NCI-H2227 (cell line): ENCODE measurements at regions not wholly inside any gene's neighbourhood (a gene's known extent, or its start where the extent isn't known, plus 50 kb on each side); places are given as distances from the start of the nearest gene placed in this dataset.

Experiments
- DNase-seq: peaks from one replicate; lab custom pipeline; 2025; ENCODE audit not compliant: unreplicated experiment; lab: John Stamatoyannopoulos, UW

DNA sequence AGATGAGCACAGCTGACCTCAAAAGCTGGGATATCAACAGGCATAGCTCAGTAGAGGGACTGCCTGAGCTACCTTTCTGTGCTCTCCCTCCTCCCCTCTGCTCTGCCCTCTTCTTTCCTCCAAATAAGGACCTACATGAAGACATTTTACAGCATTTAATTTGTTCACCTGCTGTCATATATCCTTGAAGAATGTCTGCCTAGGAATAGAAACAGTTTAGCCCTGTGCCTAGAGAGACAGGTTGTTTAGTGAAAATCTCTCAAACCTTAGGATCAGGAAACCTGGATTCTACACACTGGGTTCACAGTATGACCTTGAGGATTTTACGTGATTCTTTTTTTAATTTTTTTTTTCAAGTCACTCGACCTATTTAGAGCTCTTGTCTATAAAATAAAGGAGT, 213.0 kb upstream of the SETBP1 start:
- DNase-seq: no peak

DNA sequence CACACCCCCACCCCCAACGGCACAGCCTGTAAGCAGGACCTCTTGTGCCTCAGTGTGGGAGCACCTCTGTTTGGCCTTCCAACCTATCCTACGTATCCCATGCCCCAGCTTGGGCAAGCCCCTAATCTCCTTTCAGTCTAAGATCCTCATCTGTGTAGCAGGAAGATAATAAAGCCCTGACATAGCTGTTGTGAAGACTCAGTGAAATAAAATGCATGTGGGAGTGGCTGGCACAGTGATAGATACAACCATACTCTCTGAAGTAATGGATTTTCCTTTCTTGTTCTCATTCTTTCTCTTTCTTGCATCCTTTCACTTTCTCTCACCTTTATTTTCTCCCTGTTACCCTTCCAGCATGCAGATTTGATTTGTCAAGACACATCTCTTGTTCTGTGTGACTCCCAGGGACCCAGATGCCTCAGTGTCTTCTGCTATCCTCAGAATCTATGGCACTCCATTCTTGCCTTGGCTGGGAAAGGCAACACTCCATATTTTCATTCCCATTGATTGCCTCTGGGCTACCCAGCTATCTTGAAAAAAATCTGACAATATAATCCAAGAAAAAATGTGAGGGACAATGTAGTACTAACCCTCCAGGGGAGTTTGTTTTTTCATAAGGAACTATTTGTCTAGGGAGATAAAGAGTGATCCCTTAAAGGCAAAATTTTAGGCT, 207.2 kb upstream of the SETBP1 start:
- no peak for DNase-seq

DNA sequence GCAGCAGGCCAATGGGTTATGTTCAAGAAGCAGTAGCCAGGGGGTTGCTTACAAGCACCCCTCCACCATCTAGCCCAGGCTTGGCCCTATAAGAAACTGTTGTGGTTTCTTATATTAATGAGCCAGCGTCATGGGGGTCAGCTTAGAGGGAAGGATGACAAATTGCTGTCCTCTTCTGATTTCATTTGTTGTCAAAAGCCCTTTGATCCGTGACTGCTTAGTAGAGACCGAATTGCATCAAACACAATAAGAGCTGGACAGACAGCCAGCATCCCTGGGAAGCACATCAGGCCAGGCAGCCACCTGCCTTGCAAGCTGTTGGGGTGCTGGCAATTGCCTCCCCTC, 206.6 kb upstream of the SETBP1 start:
- DNase-seq: no peak

GRCh38 chr18:44474591-44474990, 206.1 kb upstream of the SETBP1 start:
- no peak for DNase-seq

DNA sequence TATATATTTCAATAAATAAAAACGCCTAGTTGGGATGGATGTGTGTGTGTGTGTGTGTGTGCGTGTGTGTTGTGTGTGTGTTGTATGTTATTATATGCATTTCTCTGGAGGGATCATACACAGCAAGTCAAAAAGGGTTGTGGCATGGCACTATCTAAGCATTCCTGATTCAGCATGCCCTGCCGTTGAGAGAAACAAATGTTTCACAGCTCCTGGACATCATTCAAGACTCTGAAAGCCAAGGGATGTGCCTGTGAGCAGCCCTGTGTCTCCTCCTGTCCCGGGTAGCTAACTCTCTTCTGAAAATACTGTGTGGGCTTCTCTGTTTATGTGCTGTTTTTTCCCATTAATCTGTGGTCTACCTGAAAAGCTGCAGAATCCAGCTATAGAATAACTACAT, 197.9 kb upstream of the SETBP1 start:
- DNase-seq: no peak

DNA sequence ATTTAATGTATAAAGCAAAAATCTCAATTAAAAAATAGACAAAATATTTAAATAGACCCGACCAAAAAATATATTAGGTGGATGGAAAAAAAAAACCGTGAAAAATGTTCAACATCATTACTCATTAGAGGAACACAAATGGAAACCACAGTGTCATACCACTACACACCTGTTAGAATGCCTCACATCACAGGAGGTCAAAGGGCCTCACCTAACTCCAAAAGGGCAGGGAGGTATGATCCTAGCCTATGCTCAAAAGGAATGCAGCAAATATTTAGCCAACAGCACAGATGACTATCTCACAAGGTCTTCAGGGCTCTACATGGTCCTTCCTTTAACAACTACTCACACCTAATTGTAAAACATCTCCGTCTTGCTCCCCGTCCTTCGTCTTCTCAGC, 185.5 kb upstream of the SETBP1 start:
- DNase-seq: no peak

GRCh38 chr18:44497311-44497710, 183.4 kb upstream of the SETBP1 start:
- no peak for DNase-seq

DNA sequence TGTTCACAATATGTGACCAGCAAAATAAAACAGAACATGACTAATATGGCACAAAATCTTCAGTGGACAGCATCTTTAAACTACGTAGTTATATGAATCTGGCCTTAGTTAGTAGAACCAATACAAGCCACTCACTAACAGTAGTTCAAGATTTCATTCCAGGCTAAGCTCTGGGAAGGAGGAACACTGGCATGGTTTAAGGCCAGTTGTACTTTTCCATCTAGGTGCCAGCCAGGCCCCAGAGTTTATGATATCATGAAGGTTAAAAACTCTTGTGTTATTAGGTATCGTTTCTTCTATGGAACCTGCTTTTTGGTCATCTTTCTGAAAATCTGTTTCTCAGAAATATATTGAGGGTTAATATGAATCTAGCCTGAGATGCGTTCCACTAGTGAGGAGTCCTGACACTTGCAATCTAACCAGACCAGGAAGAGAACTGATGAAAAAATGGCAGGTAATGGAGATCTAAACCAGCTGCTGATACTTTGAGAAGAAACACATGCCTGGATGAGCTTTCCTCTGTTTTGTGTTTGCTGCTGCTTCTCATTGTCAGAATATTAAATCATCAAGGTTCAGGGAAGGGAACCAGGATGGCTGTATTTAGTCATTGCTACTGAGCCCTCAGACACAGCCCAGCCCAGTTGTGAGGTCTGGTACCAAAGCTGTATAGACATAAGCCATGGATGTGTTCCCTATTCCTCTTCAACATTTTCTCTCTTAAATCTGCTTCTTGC, 182.8 kb upstream of the SETBP1 start:
- no peak for DNase-seq

DNA sequence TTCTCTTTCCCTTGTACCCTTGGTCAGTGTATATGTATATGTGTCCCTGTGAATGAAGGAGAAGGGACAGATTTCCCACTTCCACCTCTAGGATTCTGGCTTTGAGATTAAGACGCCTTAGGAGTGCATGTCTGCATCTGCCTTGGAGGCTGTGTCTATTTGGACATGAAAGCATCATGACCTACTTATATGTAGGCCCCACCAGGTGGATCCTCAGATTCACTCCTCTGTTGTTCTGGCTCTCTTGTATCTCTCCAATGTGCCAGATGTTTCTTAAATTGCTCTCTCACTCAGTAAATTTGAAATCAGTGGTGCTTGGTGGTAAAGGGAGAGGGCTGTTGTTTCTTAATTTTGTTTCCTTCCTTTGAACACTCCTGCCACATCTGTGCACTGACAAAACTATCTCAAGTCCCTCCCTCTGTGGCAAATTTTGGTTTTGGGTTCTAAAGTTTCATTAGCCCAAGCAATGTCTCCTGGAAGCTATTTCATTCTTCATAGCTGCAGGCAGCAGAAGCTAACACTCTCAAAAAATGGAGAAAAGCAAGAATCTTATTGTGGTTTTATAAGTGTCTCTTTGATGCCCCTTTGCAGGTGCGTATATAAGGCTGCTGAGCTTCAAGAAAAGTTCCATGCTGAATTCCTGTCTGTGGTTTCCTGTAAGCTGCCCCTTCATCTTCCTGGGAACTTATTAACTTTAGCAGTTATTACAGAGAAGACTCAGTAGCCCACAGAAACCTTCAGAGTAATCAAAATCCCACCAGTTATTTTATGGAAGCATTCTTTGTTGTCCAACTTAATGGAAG, 179.7 kb upstream of the SETBP1 start:
- DNase-seq: no peak

GRCh38 chr18:44502221-44502620, 178.5 kb upstream of the SETBP1 start:
- DNase-seq: no peak

GRCh38 chr18:44502790-44503189, 177.9 kb upstream of the SETBP1 start:
- DNase-seq: no peak

DNA sequence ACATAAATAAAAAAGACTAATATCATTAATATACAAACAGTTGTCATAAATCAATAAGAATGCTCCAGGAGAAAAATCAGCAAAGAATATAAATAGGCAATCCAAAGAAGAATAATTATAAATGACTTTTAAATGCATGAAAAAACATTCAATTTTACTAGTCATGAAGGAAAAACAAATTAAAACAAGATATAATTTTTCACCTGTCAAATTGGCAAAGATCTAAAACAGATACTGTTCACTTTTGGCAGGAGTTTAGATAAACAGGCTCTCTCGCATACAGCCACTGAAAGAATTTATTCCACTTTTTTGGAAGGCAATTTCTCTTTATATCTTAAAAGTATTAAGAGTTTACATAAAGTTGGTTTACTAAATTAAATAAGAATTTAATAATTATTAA, 176.8 kb upstream of the SETBP1 start:
- no peak for DNase-seq

GRCh38 chr18:44507729-44508325, 172.9 kb upstream of the SETBP1 start:
- no peak for DNase-seq

DNA sequence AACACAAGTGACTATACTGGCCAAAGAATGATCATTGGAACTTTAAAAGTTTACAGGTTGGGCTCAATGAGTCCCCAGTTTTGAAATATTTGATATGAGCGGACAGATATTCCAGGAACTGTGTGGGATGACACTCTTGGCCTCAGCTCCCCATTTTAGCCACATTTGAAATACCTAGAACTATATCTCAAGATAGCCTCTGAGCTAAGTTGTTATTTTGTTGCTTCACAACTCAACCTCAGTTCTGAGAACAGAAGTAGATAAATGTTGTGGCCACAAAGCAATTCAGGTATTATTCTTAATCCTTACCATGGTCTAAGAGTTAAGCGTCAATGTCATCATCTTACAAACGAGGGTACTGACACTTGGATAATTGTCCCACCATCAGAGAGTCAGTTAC, 172.2 kb upstream of the SETBP1 start:
- no peak for DNase-seq

- no peak for DNase-seq
Observed at GRCh38 chr18:44509048-44509447, 171.6 kb upstream of the SETBP1 start.

GRCh38 chr18:44510390-44510789, 170.3 kb upstream of the SETBP1 start:
- no peak for DNase-seq

DNA sequence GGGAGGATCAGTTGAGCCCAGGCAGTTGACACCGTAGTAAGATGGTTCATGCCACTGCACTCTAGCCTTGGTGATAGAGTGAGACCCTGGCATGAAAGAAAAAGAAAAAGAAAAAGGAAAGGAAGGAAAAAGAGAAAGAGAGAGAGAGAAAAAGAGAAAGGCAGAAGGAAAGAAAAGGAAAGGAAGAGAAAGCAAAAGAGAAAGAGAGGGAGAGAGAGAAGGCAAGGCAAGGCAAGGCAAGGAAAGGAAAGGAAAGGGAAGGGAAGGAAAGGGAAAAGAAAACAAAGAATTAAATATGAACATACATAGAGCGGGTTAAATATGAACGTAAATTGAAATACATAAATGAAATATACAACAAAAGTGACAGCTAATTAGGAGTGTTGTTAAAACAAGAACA, 167.5 kb upstream of the SETBP1 start:
- no peak for DNase-seq

DNA sequence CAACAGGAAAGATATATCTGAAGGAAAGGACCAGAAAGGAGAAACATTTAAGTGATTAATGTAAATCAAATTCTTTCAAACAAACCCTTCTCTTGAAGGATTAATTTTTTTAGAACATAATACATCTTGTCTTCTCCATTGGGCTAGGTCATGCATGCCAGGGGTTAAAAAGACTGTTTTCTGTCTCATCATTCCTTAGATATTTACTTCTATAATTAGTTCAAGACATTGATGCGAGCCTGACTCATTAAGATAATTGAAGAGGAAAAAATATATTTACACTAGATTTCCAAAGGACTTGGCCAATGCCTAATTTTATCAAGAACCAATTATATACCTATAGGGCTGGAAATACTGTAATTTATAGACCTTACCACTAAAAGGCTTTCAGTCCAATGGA, 166.6 kb upstream of the SETBP1 start:
- DNase-seq: no peak

GRCh38 chr18:44514766-44515165, 165.9 kb upstream of the SETBP1 start:
- DNase-seq: no peak

GRCh38 chr18:44516450-44516849, 164.2 kb upstream of the SETBP1 start:
- DNase-seq: no peak

DNA sequence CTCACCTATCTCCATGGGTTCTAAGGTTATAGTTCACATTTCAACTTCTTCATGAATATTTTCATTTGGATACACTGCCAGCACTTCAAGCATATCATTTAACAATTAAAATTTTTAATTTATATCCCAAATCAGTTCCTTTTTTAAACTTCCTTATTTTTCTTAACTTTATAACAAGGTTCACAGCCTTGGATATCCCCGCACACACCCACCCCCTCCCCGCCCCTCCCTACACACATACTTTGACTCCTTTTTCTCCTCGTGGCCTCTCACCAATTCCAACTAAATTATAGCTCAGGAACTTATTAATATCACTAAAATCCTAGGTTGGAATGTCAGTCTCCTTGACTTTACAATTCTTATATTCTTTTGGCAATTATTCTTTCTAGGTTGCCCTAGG, 163.6 kb upstream of the SETBP1 start:
- no peak for DNase-seq

- DNase-seq: no peak
Observed at GRCh38 chr18:44518091-44518615, 162.5 kb upstream of the SETBP1 start.
